HEK293T (cell line): ENCODE measurements at regions not wholly inside any gene's neighbourhood (a gene's known extent, or its start where the extent isn't known, plus 50 kb on each side); places are given as distances from the start of the nearest gene placed in this dataset.

ENCODE experiments used
- CTCF ChIA-PET: fragments of 350-600 bp; formaldehyde crosslinking; extraction: SDS; loops from one replicate; lab custom pipeline; 2021; ENCODE audit warnings: antibody characterized with exemption, inconsistent platforms; lab: Yijun Ruan, JAX
- POLR2A ChIA-PET: fragments of 350-600 bp; formaldehyde crosslinking; extraction: SDS; loops from one replicate; lab custom pipeline; 2020; ENCODE audit warnings: antibody characterized with exemption, inconsistent platforms; lab: Yijun Ruan, JAX
- DNase-seq: peaks from one replicate; pipeline ENCODE4 v3.0.0; 2012; ENCODE audit warnings: mixed read lengths; ENCODE audit errors: extremely low spot score
- ARNT ChIP-seq: fragments of 450-650 bp; IDR thresholded peaks from 2 replicates; pipeline ENCODE4 v1.6.1; 2017; ENCODE audit warnings: mild to moderate bottlenecking
- BHLHE40 ChIP-seq: fragments of 450-650 bp; IDR thresholded peaks from 2 replicates; pipeline ENCODE4 v1.6.1; 2016; ENCODE audit warnings: mild to moderate bottlenecking, moderate library complexity, borderline replicate concordance
- CTBP1 ChIP-seq: fragments of 450-650 bp; IDR thresholded peaks from 2 replicates; pipeline ENCODE4 v1.6.1; 2016; ENCODE audit warnings: borderline replicate concordance
- ELF4 ChIP-seq: fragments of 450-650 bp; IDR thresholded peaks from 2 replicates; pipeline ENCODE4 v1.6.1; 2017; ENCODE audit warnings: antibody characterized with exemption
- FOXA1 ChIP-seq: fragments of 450-650 bp; IDR thresholded peaks from 2 replicates; pipeline ENCODE4 v1.6.1; 2016; ENCODE audit warnings: mild to moderate bottlenecking
- FOXK2 ChIP-seq: fragments of 450-650 bp; IDR thresholded peaks from 2 replicates; pipeline ENCODE4 v1.6.1; 2016; ENCODE audit warnings: mild to moderate bottlenecking
- FOXM1 ChIP-seq: fragments of 450-650 bp; IDR thresholded peaks from 2 replicates; pipeline ENCODE4 v1.6.1; 2017; ENCODE audit warnings: mild to moderate bottlenecking, borderline replicate concordance
- HDGF ChIP-seq: fragments of 450-650 bp; IDR thresholded peaks from 2 replicates; pipeline ENCODE4 v1.6.1; 2017; ENCODE audit warnings: antibody characterized with exemption, borderline replicate concordance
- L3MBTL2 ChIP-seq: fragments of 450-650 bp; conservative IDR thresholded peaks from 2 replicates; pipeline ENCODE4 v1.6.1; 2016; ENCODE audit warnings: mild to moderate bottlenecking
- LEF1 ChIP-seq: fragments of 450-650 bp; IDR thresholded peaks from 2 replicates; pipeline ENCODE4 v1.6.1; 2017; ENCODE audit warnings: mild to moderate bottlenecking, borderline replicate concordance
- NFRKB ChIP-seq: fragments of 450-650 bp; IDR thresholded peaks from 2 replicates; pipeline ENCODE4 v1.6.1; 2016; ENCODE audit warnings: mild to moderate bottlenecking, moderate library complexity
- SP1 ChIP-seq: fragments of 450-650 bp; IDR thresholded peaks from 2 replicates; pipeline ENCODE4 v1.6.1; 2017
- SUZ12 ChIP-seq: fragments of 450-650 bp; IDR thresholded peaks from 2 replicates; pipeline ENCODE4 v1.6.1; 2016; ENCODE audit warnings: mild to moderate bottlenecking
- TARDBP ChIP-seq: fragments of 450-650 bp; IDR thresholded peaks from 2 replicates; pipeline ENCODE4 v1.6.1; 2016
- ZNF384 ChIP-seq: fragments of 450-650 bp; IDR thresholded peaks from 2 replicates; pipeline ENCODE4 v1.6.1; 2016
- TF ChIP-seq, protein P1 (sequence below): fragments of 450-650 bp; IDR thresholded peaks from 2 replicates; pipeline ENCODE4 v1.6.1; 2016

DNA sequence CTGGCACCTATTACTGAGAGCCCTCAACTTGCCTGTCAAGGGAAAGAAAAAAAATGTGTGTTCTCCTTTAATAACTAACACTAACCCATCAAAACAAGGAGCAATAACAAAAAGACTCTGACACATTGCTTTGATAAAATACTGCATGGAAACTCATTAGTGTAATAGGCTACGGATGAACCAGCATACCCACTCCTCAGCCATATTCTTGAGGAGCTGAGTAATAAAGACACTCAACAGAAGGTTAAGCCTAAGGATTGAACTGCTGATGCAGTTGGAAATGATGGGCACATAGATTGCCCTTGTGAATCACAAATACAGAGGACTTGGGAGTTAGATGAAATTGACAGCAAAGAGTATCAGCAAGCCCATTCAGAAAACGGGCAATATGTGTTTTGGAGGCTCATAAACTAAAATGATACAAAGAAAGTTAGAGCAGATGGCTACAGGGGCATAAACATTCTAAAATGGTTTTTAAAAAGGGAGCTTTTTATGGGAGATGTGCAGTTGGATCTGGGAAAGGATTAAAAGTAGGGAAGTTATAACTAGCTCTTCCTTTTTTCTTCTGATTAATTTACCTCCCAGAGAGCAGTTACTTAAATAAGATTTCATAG is 447.6 kb upstream of the IL12A start:
- POLR2A ChIA-PET: no interaction called here
- DNase-seq: no peak
- TF ChIP-seq FOXM1: no peak
- TF ChIP-seq NFRKB: no peak
- no peak for TF ChIP-seq ZNF384
- no peak for TF ChIP-seq ARNT
- TF ChIP-seq BHLHE40: no peak
- TF ChIP-seq TARDBP: no peak
- TF ChIP-seq FOXA1: no peak
- CTCF ChIA-PET: no interaction called here

DNA sequence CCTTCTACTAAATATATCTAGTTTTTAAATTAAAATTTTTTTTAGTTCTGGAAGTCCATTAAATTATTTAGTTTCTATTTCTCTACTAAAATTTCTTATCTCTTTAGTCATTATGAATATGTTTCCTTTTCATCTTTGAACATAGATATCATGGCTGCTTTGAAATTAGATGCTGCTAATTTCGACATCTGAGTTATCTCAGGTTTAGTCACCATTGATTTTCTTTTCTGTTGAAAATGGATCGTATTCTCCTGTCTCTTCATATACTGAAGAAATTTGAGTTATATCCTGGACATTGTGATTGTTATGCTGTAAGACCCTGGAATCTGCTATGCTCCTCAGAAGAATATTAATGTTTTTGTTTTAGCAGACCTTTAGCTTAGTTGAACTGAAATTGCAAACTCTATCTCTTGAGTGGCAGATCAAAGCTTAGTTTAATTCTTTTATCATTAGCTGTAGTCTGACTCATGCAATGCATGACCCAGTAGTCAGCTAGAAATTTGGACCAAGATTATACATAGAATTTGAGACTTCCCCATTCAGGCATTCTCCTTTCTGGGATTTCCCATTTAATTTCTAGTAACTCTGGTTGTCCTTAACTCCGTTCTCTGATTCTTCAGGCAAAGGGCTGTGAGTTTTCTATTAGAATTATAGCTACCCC is 439.8 kb upstream of the IL12A start:
- TF ChIP-seq ZNF384 (no peak), LEF1 (no peak), TARDBP (no peak), BHLHE40 (no peak), SUZ12 (no peak), ELF4 (no peak), CTBP1 (no peak), ARNT (no peak), L3MBTL2 (no peak), FOXA1 (no peak), FOXM1 (no peak), FOXK2 (no peak), NFRKB (no peak), SP1 (no peak)
- TF ChIP-seq, protein P1, sequence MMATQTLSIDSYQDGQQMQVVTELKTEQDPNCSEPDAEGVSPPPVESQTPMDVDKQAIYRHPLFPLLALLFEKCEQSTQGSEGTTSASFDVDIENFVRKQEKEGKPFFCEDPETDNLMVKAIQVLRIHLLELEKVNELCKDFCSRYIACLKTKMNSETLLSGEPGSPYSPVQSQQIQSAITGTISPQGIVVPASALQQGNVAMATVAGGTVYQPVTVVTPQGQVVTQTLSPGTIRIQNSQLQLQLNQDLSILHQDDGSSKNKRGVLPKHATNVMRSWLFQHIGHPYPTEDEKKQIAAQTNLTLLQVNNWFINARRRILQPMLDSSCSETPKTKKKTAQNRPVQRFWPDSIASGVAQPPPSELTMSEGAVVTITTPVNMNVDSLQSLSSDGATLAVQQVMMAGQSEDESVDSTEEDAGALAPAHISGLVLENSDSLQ: no peak
- DNase-seq: no peak
- CTCF ChIA-PET: no interaction called here
- POLR2A ChIA-PET: no interaction called here

DNA sequence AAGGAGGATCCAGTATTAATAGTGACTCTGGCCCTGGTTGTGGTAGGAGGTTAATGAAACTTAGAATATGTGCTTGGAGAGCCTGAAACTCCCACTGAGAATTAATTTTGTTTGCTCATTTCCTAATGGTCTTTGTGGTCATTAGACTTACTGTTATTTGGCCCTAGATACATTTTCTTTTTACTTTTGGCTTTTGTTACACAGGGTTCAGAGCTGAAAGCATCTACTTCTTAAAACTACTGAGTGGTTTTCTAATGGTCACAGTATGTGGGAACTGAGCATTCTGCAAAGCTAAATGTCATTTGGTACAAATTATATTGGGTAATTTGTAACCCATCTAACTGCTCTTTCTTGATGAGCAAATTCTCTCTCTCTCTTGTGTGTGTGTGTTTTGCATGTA is 433.4 kb upstream of the IL12A start:
- TF ChIP-seq TARDBP: no peak
- TF ChIP-seq LEF1: no peak
- TF ChIP-seq, protein P1: no peak
- TF ChIP-seq NFRKB: no peak
- no peak for TF ChIP-seq CTBP1
- no peak for TF ChIP-seq ARNT
- TF ChIP-seq SUZ12: no peak
- no peak for TF ChIP-seq SP1
- TF ChIP-seq FOXK2: no peak
- no peak for TF ChIP-seq ELF4
- no peak for TF ChIP-seq BHLHE40
- no peak for TF ChIP-seq L3MBTL2
- no peak for TF ChIP-seq FOXA1
- no peak for TF ChIP-seq HDGF
- no peak for TF ChIP-seq ZNF384
- no peak for DNase-seq
- CTCF ChIA-PET: no interaction called here
- POLR2A ChIA-PET: no interaction called here

DNA sequence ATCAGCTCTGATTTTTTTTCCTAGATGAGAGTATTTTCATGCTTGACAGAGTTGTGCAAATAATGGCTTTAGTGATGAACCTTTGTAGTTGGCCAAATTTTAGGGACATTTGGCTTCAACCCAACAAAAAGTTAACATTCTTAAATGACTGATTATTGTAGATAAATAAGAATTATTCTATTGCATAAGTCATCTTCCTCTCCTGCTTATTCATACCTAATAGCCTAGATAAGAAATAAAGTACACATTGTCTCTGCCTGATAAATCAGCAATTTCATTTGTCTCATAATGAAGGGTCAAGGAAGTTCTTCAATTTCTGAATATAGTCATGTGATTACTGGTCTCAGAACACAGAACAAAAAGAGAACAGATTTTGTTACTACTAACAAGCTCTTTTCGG is 428.9 kb upstream of the IL12A start:
- ChIA-PET CTCF (no interaction called here), POLR2A (no interaction called here)
- no peak for DNase-seq
- TF ChIP-seq FOXA1 (no peak), BHLHE40 (no peak), ZNF384 (no peak), FOXK2 (no peak), HDGF (no peak), LEF1 (no peak), SUZ12 (no peak), L3MBTL2 (no peak), SP1 (no peak), ELF4 (no peak), NFRKB (no peak)

DNA sequence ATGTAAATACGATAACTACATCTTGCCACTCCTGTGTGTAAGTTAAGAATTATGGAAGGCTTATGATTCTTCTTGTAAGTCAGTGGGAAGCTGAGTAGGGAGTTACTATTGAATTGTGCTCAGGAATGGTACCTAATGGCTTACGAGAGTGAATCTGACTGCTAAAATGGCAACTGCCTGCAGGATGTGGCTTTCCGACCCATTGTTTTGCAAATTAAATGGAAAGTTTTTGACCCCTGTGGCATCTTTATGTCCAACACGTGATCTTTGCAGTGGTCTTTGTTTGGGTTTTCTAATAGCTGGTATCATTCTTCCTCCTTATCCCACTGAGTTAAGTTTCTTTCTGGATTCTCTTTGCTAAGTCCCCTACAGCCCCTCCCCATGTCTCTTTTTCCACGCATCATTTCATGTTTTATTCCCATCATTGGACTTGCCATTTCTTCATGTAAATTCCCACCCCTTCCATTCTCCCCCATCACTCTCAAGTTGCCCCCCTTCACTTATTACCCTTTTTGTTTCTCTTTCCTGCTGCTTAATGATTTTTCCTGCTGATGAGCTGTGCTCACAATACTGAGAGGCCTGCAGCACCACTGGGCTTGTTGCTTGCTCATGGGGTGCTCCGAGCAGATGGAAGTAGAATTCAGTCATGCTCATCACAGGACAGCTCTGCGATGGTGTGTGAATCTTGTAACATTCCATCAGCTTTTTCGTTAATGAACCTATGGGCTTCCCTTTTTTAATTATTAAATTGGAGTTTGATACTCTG is 428.2 kb upstream of the IL12A start:
- no peak for DNase-seq
- TF ChIP-seq FOXM1 (no peak), SP1 (no peak), FOXA1 (no peak), BHLHE40 (no peak)
- POLR2A ChIA-PET: no interaction called here
- CTCF ChIA-PET: no interaction called here

DNA sequence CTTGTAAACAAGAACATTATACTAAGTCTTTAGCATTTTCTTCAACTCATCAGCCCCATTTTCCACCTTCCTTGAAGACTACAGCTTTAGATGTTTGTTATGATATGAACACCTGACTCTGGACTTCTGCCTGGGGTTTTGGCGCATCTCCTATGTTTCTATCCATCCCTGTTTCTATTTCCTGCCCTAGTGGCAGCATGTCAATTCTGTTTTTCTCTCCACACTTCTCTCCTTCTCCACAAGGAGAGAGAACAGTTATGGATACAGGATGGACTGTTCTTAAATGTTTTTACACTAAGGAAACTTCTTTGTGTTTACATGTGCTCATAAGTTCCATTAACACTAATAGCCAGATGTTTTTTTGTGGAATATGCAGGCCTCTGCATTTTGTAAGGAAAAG is 423.3 kb upstream of the IL12A start:
- ChIA-PET CTCF (no interaction called here), POLR2A (no interaction called here)
- DNase-seq: no peak
- TF ChIP-seq BHLHE40: no peak
- TF ChIP-seq L3MBTL2: no peak
- TF ChIP-seq LEF1: no peak
- no peak for TF ChIP-seq ARNT
- TF ChIP-seq CTBP1: no peak
- no peak for TF ChIP-seq HDGF
- no peak for TF ChIP-seq FOXK2
- TF ChIP-seq SP1: no peak
- no peak for TF ChIP-seq SUZ12
- no peak for TF ChIP-seq FOXA1
- TF ChIP-seq ZNF384: no peak
- no peak for TF ChIP-seq ELF4
- no peak for TF ChIP-seq TARDBP
- no peak for TF ChIP-seq NFRKB
- TF ChIP-seq FOXM1: no peak
- TF ChIP-seq, protein P1: no peak
